Activated CD4-positive, alpha-beta memory T cell treated with anti-CD3 and anti-CD28 coated beads for 36 hours (primary cell): ENCODE measurements at regions not wholly inside any gene's neighbourhood (a gene's known extent, or its start where the extent isn't known, plus 50 kb on each side); places are given as distances from the start of the nearest gene placed in this dataset.
"Not testable (repeated sequence)": the region's sequence is repeated elsewhere in the genome, so short reads cannot be mapped to it uniquely, and the experiment has no call there.

ENCODE experiments used
- CTCF ChIA-PET: fragments of 350-600 bp; sonication (Branson Sonifier 250); formaldehyde crosslinking; loops from one replicate; lab custom pipeline; 2021; ENCODE audit warnings: antibody characterized with exemption, inconsistent platforms; lab: Charles Lee
- POLR2A ChIA-PET: fragments of 350-600 bp; sonication (Branson Sonifier 250); formaldehyde crosslinking; loops from one replicate; lab custom pipeline; 2021; ENCODE audit warnings: antibody characterized with exemption; lab: Charles Lee
- DNase-seq: peaks from one replicate; pipeline ENCODE4 v3.0.0-alpha.2; 2020
- H3K27ac Mint-ChIP-seq: one replicate; pipeline ENCODE4 v1.8.0; 2021; ENCODE audit warnings: mixed read lengths
- H3K27me3 Mint-ChIP-seq: one replicate; pipeline ENCODE4 v1.8.0; 2021; ENCODE audit warnings: mixed read lengths
- H3K36me3 Mint-ChIP-seq: one replicate; pipeline ENCODE4 v1.8.0; 2021; ENCODE audit warnings: mixed read lengths
- H3K4me1 Mint-ChIP-seq: one replicate; pipeline ENCODE4 v1.8.0; 2021; ENCODE audit warnings: low read depth, mixed read lengths
- H3K4me3 Mint-ChIP-seq: one replicate; pipeline ENCODE4 v1.8.0; 2021; ENCODE audit warnings: mild to moderate bottlenecking, mixed read lengths
- H3K9me3 Mint-ChIP-seq: one replicate; pipeline ENCODE4 v1.8.0; 2021; ENCODE audit warnings: mixed read lengths
- intact Hi-C: fragments of 100-400 bp; cut with micrococcal nuclease; formaldehyde crosslinking; loops from one replicate; pipeline ENCODE4 v1.15.1; 2023

- Mint-ChIP-seq H3K9me3 (no peaks in the 10 kb centered on the region), H3K4me3 (no peak overlapping the region), H3K27ac (no peak overlapping the region), H3K27me3 (no peaks in the 10 kb centered on the region), H3K4me1 (no peaks in the 10 kb centered on the region), H3K36me3 (no peaks in the 10 kb centered on the region)
- intact Hi-C loops, result no loop called here
- POLR2A ChIA-PET, result no interaction called here
- CTCF ChIA-PET, result no interaction called here
- DNase-seq, result no peak
Observed at GRCh38 chr3:194043516-194043915, 92.4 kb upstream of the HES1 start.

GRCh38 chr3:194045289-194045688 is 90.7 kb upstream of the HES1 start:
- DNase-seq, result no peak
- POLR2A ChIA-PET, result no interaction called here
- CTCF ChIA-PET, result no interaction called here
- Mint-ChIP-seq H3K4me3 (no peak overlapping the region), H3K27ac (no peak overlapping the region), H3K27me3 (no peaks in the 10 kb centered on the region), H3K4me1 (no peaks in the 10 kb centered on the region), H3K36me3 (peaks cover 3% of the 10 kb centered on the region), H3K9me3 (peaks cover 3% of the 10 kb centered on the region)
- intact Hi-C loops, result no loop called here

- H3K27me3 Mint-ChIP-seq, result no peaks in the 10 kb centered on the region
- H3K9me3 Mint-ChIP-seq, result peaks cover 9% of the 10 kb centered on the region
- POLR2A ChIA-PET, result no interaction called here
- H3K4me1 Mint-ChIP-seq, result no peaks in the 10 kb centered on the region
- CTCF ChIA-PET, result no interaction called here
- no peak overlapping the region for H3K4me3 Mint-ChIP-seq
- H3K36me3 Mint-ChIP-seq, result peaks cover 4% of the 10 kb centered on the region
- no peak overlapping the region for H3K27ac Mint-ChIP-seq
- DNase-seq, result no peak
- intact Hi-C loops, result no loop called here
Observed at GRCh38 chr3:194045919-194046318, 90.0 kb upstream of the HES1 start.

GRCh38 chr3:194046531-194046930 is 89.4 kb upstream of the HES1 start:
- Mint-ChIP-seq H3K4me1 (no peaks in the 10 kb centered on the region), H3K27ac (no peak overlapping the region), H3K4me3 (no peak overlapping the region), H3K27me3 (no peaks in the 10 kb centered on the region), H3K9me3 (peaks cover 16% of the 10 kb centered on the region), H3K36me3 (peaks cover 4% of the 10 kb centered on the region)
- ChIA-PET POLR2A (no interaction called here), CTCF (no interaction called here)
- no peak for DNase-seq
- intact Hi-C loops, result no loop called here

- Mint-ChIP-seq H3K4me3 (no peak overlapping the region), H3K27ac (no peak overlapping the region), H3K4me1 (no peaks in the 10 kb centered on the region), H3K9me3 (peaks cover 21% of the 10 kb centered on the region), H3K27me3 (no peaks in the 10 kb centered on the region), H3K36me3 (peaks cover 4% of the 10 kb centered on the region)
- intact Hi-C loops, result no loop called here
- ChIA-PET POLR2A (no interaction called here), CTCF (no interaction called here)
- no peak for DNase-seq
Observed at GRCh38 chr3:194046995-194047645, 88.8 kb upstream of the HES1 start.

- POLR2A ChIA-PET, result no interaction called here
- CTCF ChIA-PET, result no interaction called here
- intact Hi-C loops, result no loop called here
- H3K27me3 Mint-ChIP-seq, result peaks cover 9% of the 10 kb centered on the region
- H3K9me3 Mint-ChIP-seq, result peaks cover 23% of the 10 kb centered on the region
- peaks cover 4% of the 10 kb centered on the region for H3K36me3 Mint-ChIP-seq
- DNase-seq, result no peak
- H3K4me1 Mint-ChIP-seq, result no peaks in the 10 kb centered on the region
- H3K27ac Mint-ChIP-seq, result no peak overlapping the region
- H3K4me3 Mint-ChIP-seq, result no peak overlapping the region
Observed at GRCh38 chr3:194049394-194049793, 86.6 kb upstream of the HES1 start.

GRCh38 chr3:194050782-194051320 is 85.1 kb upstream of the HES1 start:
- Mint-ChIP-seq H3K9me3 (peaks cover 23% of the 10 kb centered on the region), H3K4me1 (no peaks in the 10 kb centered on the region), H3K27ac (no peak overlapping the region), H3K4me3 (no peak overlapping the region), H3K27me3 (peaks cover 13% of the 10 kb centered on the region), H3K36me3 (peaks cover 4% of the 10 kb centered on the region)
- ChIA-PET CTCF (no interaction called here), POLR2A (no interaction called here)
- intact Hi-C loops, result no loop called here
- no peak for DNase-seq

GRCh38 chr3:194051366-194052149 is 84.4 kb upstream of the HES1 start:
- ChIA-PET POLR2A (no interaction called here), CTCF (no interaction called here)
- Mint-ChIP-seq H3K9me3 (peaks cover 23% of the 10 kb centered on the region), H3K27me3 (peaks cover 15% of the 10 kb centered on the region), H3K4me3 (no peak overlapping the region), H3K27ac (no peak overlapping the region), H3K4me1 (peaks cover 3% of the 10 kb centered on the region), H3K36me3 (peaks cover 4% of the 10 kb centered on the region)
- intact Hi-C loops, result no loop called here
- no peak for DNase-seq

GRCh38 chr3:194053136-194053535 is 82.8 kb upstream of the HES1 start:
- Mint-ChIP-seq H3K9me3 (peaks cover 23% of the 10 kb centered on the region), H3K27ac (no peak overlapping the region), H3K36me3 (peaks cover 4% of the 10 kb centered on the region), H3K27me3 (peaks cover 26% of the 10 kb centered on the region), H3K4me3 (no peak overlapping the region), H3K4me1 (peaks cover 7% of the 10 kb centered on the region)
- CTCF ChIA-PET, result no interaction called here
- DNase-seq, result no peak
- POLR2A ChIA-PET, result no interaction called here
- intact Hi-C loops, result no loop called here

- Mint-ChIP-seq H3K4me1 (peaks cover 7% of the 10 kb centered on the region), H3K27me3 (peaks cover 26% of the 10 kb centered on the region), H3K4me3 (no peak overlapping the region), H3K36me3 (peaks cover 4% of the 10 kb centered on the region), H3K9me3 (peaks cover 23% of the 10 kb centered on the region), H3K27ac (no peak overlapping the region)
- CTCF ChIA-PET, result no interaction called here
- POLR2A ChIA-PET, result no interaction called here
- no peak for DNase-seq
- intact Hi-C loops, result no loop called here
Observed at GRCh38 chr3:194054016-194054415, 81.9 kb upstream of the HES1 start.

GRCh38 chr3:194054540-194054939 is 81.4 kb upstream of the HES1 start:
- H3K4me3 Mint-ChIP-seq, result no peak overlapping the region
- POLR2A ChIA-PET, result no interaction called here
- no peak overlapping the region for H3K27ac Mint-ChIP-seq
- peaks cover 26% of the 10 kb centered on the region for H3K27me3 Mint-ChIP-seq
- H3K4me1 Mint-ChIP-seq, result peaks cover 7% of the 10 kb centered on the region
- CTCF ChIA-PET, result no interaction called here
- intact Hi-C loops, result no loop called here
- H3K36me3 Mint-ChIP-seq, result peaks cover 4% of the 10 kb centered on the region
- no peak for DNase-seq
- H3K9me3 Mint-ChIP-seq, result peaks cover 23% of the 10 kb centered on the region

GRCh38 chr3:194054961-194055360 is 81.0 kb upstream of the HES1 start:
- Mint-ChIP-seq H3K4me1 (peaks cover 7% of the 10 kb centered on the region), H3K4me3 (no peak overlapping the region), H3K9me3 (peaks cover 23% of the 10 kb centered on the region), H3K27me3 (peaks cover 26% of the 10 kb centered on the region), H3K27ac (no peak overlapping the region), H3K36me3 (peaks cover 4% of the 10 kb centered on the region)
- ChIA-PET CTCF (no interaction called here), POLR2A (no interaction called here)
- intact Hi-C loops, result no loop called here
- DNase-seq, result no peak

GRCh38 chr3:194056323-194056722 is 79.6 kb upstream of the HES1 start:
- H3K9me3 Mint-ChIP-seq, H3K4me1 Mint-ChIP-seq, H3K27ac Mint-ChIP-seq, POLR2A ChIA-PET, H3K36me3 Mint-ChIP-seq, intact Hi-C loops, CTCF ChIA-PET, DNase-seq, H3K4me3 Mint-ChIP-seq: not testable (repeated sequence)
- peaks cover 26% of the 10 kb centered on the region for H3K27me3 Mint-ChIP-seq
